Uterus (tissue), 3 donors: ENCODE measurements at regions not wholly inside any gene's neighbourhood (a gene's known extent, or its start where the extent isn't known, plus 50 kb on each side); places are given as distances from the start of the nearest gene placed in this dataset.
A peak's percentile ranks its signal among the peaks of the same experiment; 100 is the strongest.

ENCODE experiments used
- DNase-seq, 2 donors: peaks; one replicate each; pipeline ENCODE4 v3.0.0-alpha.2; 2019 to 2020
- H3K27ac ChIP-seq, 2 donors: fragments of 200-600 bp; sonication (generic); 1 replicate in 1 of 2; 2 replicates in 1 of 2; pipeline ENCODE4 v1.5.1; 2016 to 2018
- H3K27me3 ChIP-seq, 2 donors: fragments of 200-600 bp; sonication (generic); one replicate each; pipeline ENCODE4 v1.5.1; 2018 to 2019; ENCODE audit warnings: control low read depth in 1 of 2
- H3K36me3 ChIP-seq, 2 donors: fragments of 200-600 bp; sonication (generic); one replicate each; pipeline ENCODE4 v1.5.1; 2019; ENCODE audit warnings: control low read depth in 1 of 2
- H3K4me1 ChIP-seq, 2 donors: fragments of 200-600 bp; sonication (generic); one replicate each; pipeline ENCODE4 v1.5.1; 2018 to 2019; ENCODE audit warnings: control low read depth in 1 of 2
- H3K4me3 ChIP-seq, 2 donors: fragments of 200-600 bp; sonication (generic); 1 replicate in 1 of 2; 2 replicates in 1 of 2; pipeline ENCODE4 v1.5.1; 2018 to 2019; ENCODE audit warnings: mild to moderate bottlenecking in 1 of 2
- H3K9me3 ChIP-seq, 2 donors: fragments of 200-600 bp; sonication (generic); one replicate each; pipeline ENCODE4 v1.5.1; 2019; ENCODE audit warnings: control low read depth in 1 of 2
- CTCF ChIP-seq, 4 experiments: fragments of 200-600 bp in 2 of 4; fragments of 450-650 bp in 2 of 4; sonication (generic) in 2 of 4; IDR thresholded peaks; one replicate each; pipeline ENCODE4 v1.5.1; 2016 to 2019; ENCODE audit warnings: antibody characterized with exemption in 4 of 4, mild to moderate bottlenecking in 2 of 4, moderate library complexity in 1 of 4
- POLR2A ChIP-seq, 2 donors: fragments of 450-650 bp; IDR thresholded peaks; one replicate each; pipeline ENCODE4 v1.6.1; 2016; ENCODE audit warnings: antibody characterized with exemption in 2 of 2, mild to moderate bottlenecking in 1 of 2, moderate library complexity in 1 of 2
- intact Hi-C: fragments of 100-400 bp; cut with DNase I; formaldehyde crosslinking; loops from one replicate; pipeline ENCODE4 v1.15.1; 2023; ENCODE audit warnings: low total_unique reads
- donor health status: DM: yes; HTN: yes; CAD: no.

DNA sequence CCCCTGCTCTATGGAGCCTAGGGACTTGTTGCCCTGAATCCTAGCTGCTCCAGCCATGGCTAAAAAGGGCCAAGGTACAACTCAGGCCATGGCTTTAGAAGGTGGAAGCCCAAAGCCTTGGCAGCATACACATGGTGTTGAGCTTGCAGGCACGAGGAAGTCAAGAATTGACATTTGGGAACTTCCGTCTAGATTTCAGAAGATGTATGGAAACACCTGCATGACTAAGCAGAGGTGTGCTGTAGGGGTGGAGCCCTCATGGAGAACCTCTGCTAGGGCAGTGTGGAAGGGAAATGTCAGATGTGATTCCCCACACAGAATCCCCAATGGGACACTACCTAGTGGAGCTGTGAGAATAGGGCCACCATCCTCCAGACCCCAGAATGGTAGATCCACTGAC lies 95.1 kb upstream of the TMEM170B start:
- H3K9me3 ChIP-seq = no peaks in the 10 kb centered on the region
- no peaks in the 10 kb centered on the region for H3K27me3 ChIP-seq
- no peaks in the 10 kb centered on the region for H3K4me1 ChIP-seq
- H3K36me3 ChIP-seq = no peaks in the 10 kb centered on the region
- no peak overlapping the region for H3K27ac ChIP-seq
- DNase-seq = no peak
- TF ChIP-seq POLR2A (IDR thresholded peaks at IDR 0.05) = no peak
- no peak for TF ChIP-seq CTCF (IDR thresholded peaks at IDR 0.05)
- intact Hi-C loops = no loop called here
- H3K4me3 ChIP-seq = no peak overlapping the region

- Histone ChIP-seq H3K36me3 (no peaks in the 10 kb centered on the region), H3K4me3 (no peak overlapping the region), H3K9me3 (no peaks in the 10 kb centered on the region), H3K27me3 (no peaks in the 10 kb centered on the region), H3K27ac (no peak overlapping the region), H3K4me1 (no peaks in the 10 kb centered on the region)
- no peak for DNase-seq
- intact Hi-C loops = no loop called here
- TF ChIP-seq CTCF (IDR thresholded peaks at IDR 0.05) (no peak), POLR2A (IDR thresholded peaks at IDR 0.05) (no peak)
These were observed 97.7 kb upstream of the TMEM170B start for GRCh38 chr6:11439876-11440275.

- H3K4me3 ChIP-seq = no peak overlapping the region
- TF ChIP-seq CTCF (IDR thresholded peaks at IDR 0.05) = no peak
- TF ChIP-seq POLR2A (IDR thresholded peaks at IDR 0.05) = no peak
- DNase-seq = no peak
- intact Hi-C loops = no loop called here
- H3K27ac ChIP-seq = peak overlapping the region in 1 of 2 donors; percentile 60
- H3K36me3 ChIP-seq = no peaks in the 10 kb centered on the region
- H3K9me3 ChIP-seq = no peaks in the 10 kb centered on the region
- no peaks in the 10 kb centered on the region for H3K4me1 ChIP-seq
- H3K27me3 ChIP-seq = no peaks in the 10 kb centered on the region
These were observed 98.5 kb upstream of the TMEM170B start for GRCh38 chr6:11439017-11439420.

- H3K27me3 ChIP-seq = no peaks in the 10 kb centered on the region
- H3K4me3 ChIP-seq = no peak overlapping the region
- intact Hi-C loops = no loop called here
- H3K9me3 ChIP-seq = no peaks in the 10 kb centered on the region
- H3K4me1 ChIP-seq = peaks cover 0 to 9% of the 10 kb centered on the region in 2 donors
- H3K27ac ChIP-seq = peak overlapping the region in 1 of 2 donors; percentile 60
- TF ChIP-seq POLR2A (IDR thresholded peaks at IDR 0.05) (no peak), CTCF (IDR thresholded peaks at IDR 0.05) (no peak)
- no peaks in the 10 kb centered on the region for H3K36me3 ChIP-seq
- no peak for DNase-seq
These were observed 99.6 kb upstream of the TMEM170B start for GRCh38 chr6:11437824-11438459.

DNA sequence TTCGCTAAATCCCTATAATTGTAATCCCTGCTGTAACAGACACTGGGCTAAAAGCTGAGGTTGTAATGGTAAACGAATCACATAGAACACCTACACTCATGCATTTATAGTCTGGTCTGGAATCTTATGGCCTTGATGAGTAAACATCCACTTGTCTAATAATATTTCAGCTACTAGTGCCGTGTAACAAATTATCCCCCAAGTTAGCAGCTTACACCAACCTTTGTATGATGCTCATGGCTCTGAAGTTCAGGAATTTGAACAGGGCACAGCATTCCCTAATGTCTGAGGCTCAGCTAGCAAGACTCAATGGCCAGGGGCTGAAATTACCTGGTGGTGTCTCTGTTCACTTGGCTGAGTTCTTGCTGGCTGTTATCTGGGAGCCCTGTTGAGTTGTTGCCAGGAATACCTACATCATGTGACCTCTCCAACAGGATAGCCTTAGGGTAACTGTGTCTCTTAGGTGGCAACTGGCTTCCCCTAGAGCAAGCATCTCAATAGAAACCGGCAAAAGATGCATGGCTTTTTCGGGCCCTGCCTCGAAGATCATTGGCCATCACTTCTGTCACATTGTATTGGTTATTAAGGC lies 100.9 kb upstream of the TMEM170B start:
- no peaks in the 10 kb centered on the region for H3K9me3 ChIP-seq
- peaks cover 0 to 9% of the 10 kb centered on the region in 2 donors for H3K4me1 ChIP-seq
- no peak for TF ChIP-seq POLR2A (IDR thresholded peaks at IDR 0.05)
- no peak for TF ChIP-seq CTCF (IDR thresholded peaks at IDR 0.05)
- H3K36me3 ChIP-seq = no peaks in the 10 kb centered on the region
- H3K27ac ChIP-seq = no peak overlapping the region
- no peak for DNase-seq
- H3K27me3 ChIP-seq = no peaks in the 10 kb centered on the region
- intact Hi-C loops = no loop called here
- H3K4me3 ChIP-seq = no peak overlapping the region
